OCI-LY1 (cell line): ENCODE measurements at regions not wholly inside any gene's neighbourhood (a gene's known extent, or its start where the extent isn't known, plus 50 kb on each side); places are given as distances from the start of the nearest gene placed in this dataset.

Experiments used
- H2AFZ ChIP-seq: fragments of 200-600 bp; sonication (generic), shearing (Covaris generic); 2 replicates; pipeline ENCODE4 v1.6.0; 2014; ENCODE audit warnings: antibody characterized with exemption, mild to moderate bottlenecking, low read length
- H3F3A ChIP-seq: fragments of 200-600 bp; sonication (generic), shearing (Covaris generic); 2 replicates; pipeline ENCODE4 v1.6.0; 2014; ENCODE audit warnings: mild to moderate bottlenecking, antibody characterized with exemption, low read length, moderate library complexity; ENCODE audit not compliant: insufficient read depth
- H3K27ac ChIP-seq: fragments of 200-600 bp; sonication (generic); 2 replicates; pipeline ENCODE4 v1.5.1; 2014; ENCODE audit warnings: low read length, mixed run types, mild to moderate bottlenecking, low read depth; ENCODE audit not compliant: poor library complexity, severe bottlenecking
- H3K27me3 ChIP-seq: fragments of 200-600 bp; sonication (generic); 2 replicates; pipeline ENCODE4 v1.6.0; 2014; ENCODE audit warnings: antibody characterized with exemption, mild to moderate bottlenecking, low read length, moderate library complexity; ENCODE audit not compliant: insufficient read depth
- H3K36me3 ChIP-seq: fragments of 200-600 bp; sonication (generic); 2 replicates; pipeline ENCODE4 v1.6.1; 2014; ENCODE audit warnings: mild to moderate bottlenecking, antibody characterized with exemption, low read length, moderate library complexity, mixed read lengths; ENCODE audit not compliant: insufficient read depth
- H3K4me1 ChIP-seq: fragments of 200-600 bp; sonication (generic); 2 replicates; pipeline ENCODE4 v1.5.1; 2014; ENCODE audit warnings: mild to moderate bottlenecking, low read length, moderate library complexity; ENCODE audit not compliant: insufficient read depth, severe bottlenecking
- H3K4me2 ChIP-seq: fragments of 200-600 bp; sonication (generic), shearing (Covaris generic); 2 replicates; pipeline ENCODE4 v1.6.1; 2014; ENCODE audit warnings: low read length
- H3K4me3 ChIP-seq: fragments of 200-600 bp; sonication (generic); 2 replicates; pipeline ENCODE4 v1.5.1; 2014; ENCODE audit warnings: low read length, low read depth, mild to moderate bottlenecking, mixed read lengths; ENCODE audit not compliant: poor library complexity, severe bottlenecking
- H3K79me2 ChIP-seq: fragments of 200-600 bp; shearing (Covaris generic); 2 replicates; pipeline ENCODE4 v1.6.1; 2016; ENCODE audit warnings: mixed run types, low read length, mixed read lengths; ENCODE audit not compliant: insufficient read depth
- H3K9ac ChIP-seq: fragments of 200-600 bp; sonication (generic), shearing (Covaris generic); 2 replicates; pipeline ENCODE4 v1.6.1; 2014; ENCODE audit warnings: mild to moderate bottlenecking, low read length, mixed read lengths
- H3K9me2 ChIP-seq: fragments of 200-600 bp; sonication (generic), shearing (Covaris generic); 2 replicates; pipeline ENCODE4 v1.6.1; 2014; ENCODE audit warnings: low read depth, mild to moderate bottlenecking, low read length, mixed read lengths
- H3K9me3 ChIP-seq: fragments of 200-600 bp; shearing (Covaris generic); 2 replicates; pipeline ENCODE4 v1.6.1; 2014; ENCODE audit warnings: low read length, mixed read lengths
- H4K20me1 ChIP-seq: fragments of 200-600 bp; sonication (generic), shearing (Covaris generic); 2 replicates; pipeline ENCODE4 v1.6.0; 2016; ENCODE audit warnings: mild to moderate bottlenecking, low read length; ENCODE audit not compliant: insufficient read depth
- CTCF ChIP-seq: fragments of 200-600 bp; sonication (generic), shearing (Covaris generic); IDR thresholded peaks from 2 replicates; pipeline ENCODE4 v1.5.1; 2017; ENCODE audit warnings: mild to moderate bottlenecking, antibody characterized with exemption, low read length, moderate library complexity, mixed read lengths
- EZH2 ChIP-seq: fragments of 200-600 bp; sonication (generic), shearing (Covaris generic); IDR thresholded peaks from 2 replicates; pipeline ENCODE4 v1.8.0; 2017; ENCODE audit warnings: borderline replicate concordance, mixed run types, mild to moderate bottlenecking, antibody characterized with exemption, low read length, moderate library complexity, mixed read lengths

GRCh38 chr6:15880262-15880973 is 217.6 kb upstream of the DTNBP1 start:
- no peak for TF ChIP-seq EZH2
- no peak for TF ChIP-seq CTCF
- Histone ChIP-seq H3K9me2 (no peaks in the 10 kb centered on the region), H2AFZ (no peak overlapping the region)

GRCh38 chr6:15879371-15880261 is 216.8 kb upstream of the DTNBP1 start:
- H4K20me1 ChIP-seq = no peaks in the 10 kb centered on the region
- H3K36me3 ChIP-seq = no peaks in the 10 kb centered on the region
- H3K4me2 ChIP-seq = peak overlapping the region; percentile 19; the same call in 1 of the 2 replicates
- no peak overlapping the region for H2AFZ ChIP-seq
- no peak overlapping the region for H3K4me3 ChIP-seq
- no peaks in the 10 kb centered on the region for H3K9me2 ChIP-seq
- no peaks in the 10 kb centered on the region for H3F3A ChIP-seq
- H3K27me3 ChIP-seq = no peaks in the 10 kb centered on the region
- H3K9ac ChIP-seq = no peak overlapping the region; the same call in 1 of the 2 replicates
- no peak for TF ChIP-seq EZH2
- TF ChIP-seq CTCF = no peak
- no peaks in the 10 kb centered on the region for H3K9me3 ChIP-seq
- peak overlapping the region; percentile 71 for H3K27ac ChIP-seq
- H3K79me2 ChIP-seq = no peaks in the 10 kb centered on the region
- peaks cover 28% of the 10 kb centered on the region for H3K4me1 ChIP-seq

More at GRCh38 chr6:15880262-15880973, 217.6 kb upstream of the DTNBP1 start:
- Histone ChIP-seq H3K36me3 (no peaks in the 10 kb centered on the region), H3K4me3 (no peak overlapping the region), H3K79me2 (no peaks in the 10 kb centered on the region), H3K4me1 (peaks cover 28% of the 10 kb centered on the region), H3K4me2 (peak overlapping the region; percentile 19; the same call in 1 of the 2 replicates), H3K9me3 (no peaks in the 10 kb centered on the region), H3K27me3 (no peaks in the 10 kb centered on the region), H3K27ac (peak overlapping the region; percentile 71), H4K20me1 (no peaks in the 10 kb centered on the region), H3K9ac (no peak overlapping the region; the same call in 1 of the 2 replicates), H3F3A (no peaks in the 10 kb centered on the region)

- Histone ChIP-seq H3K4me1 (peaks cover 28% of the 10 kb centered on the region), H3K4me2 (no peak overlapping the region), H3K27me3 (no peaks in the 10 kb centered on the region), H2AFZ (no peak overlapping the region), H3K79me2 (no peaks in the 10 kb centered on the region), H3F3A (no peaks in the 10 kb centered on the region), H3K27ac (no peak overlapping the region), H3K9ac (no peak overlapping the region), H4K20me1 (no peaks in the 10 kb centered on the region), H3K36me3 (no peaks in the 10 kb centered on the region), H3K9me3 (no peaks in the 10 kb centered on the region), H3K9me2 (no peaks in the 10 kb centered on the region), H3K4me3 (no peak overlapping the region)
- TF ChIP-seq EZH2 = no peak
Observed at GRCh38 chr6:15877231-15877630, 214.4 kb upstream of the DTNBP1 start.
